ENCODE measurements at regions not wholly inside any gene's neighbourhood (a gene's known extent, or its start where the extent isn't known, plus 50 kb on each side); places are given as distances from the start of the nearest gene placed in this dataset.

DNA sequence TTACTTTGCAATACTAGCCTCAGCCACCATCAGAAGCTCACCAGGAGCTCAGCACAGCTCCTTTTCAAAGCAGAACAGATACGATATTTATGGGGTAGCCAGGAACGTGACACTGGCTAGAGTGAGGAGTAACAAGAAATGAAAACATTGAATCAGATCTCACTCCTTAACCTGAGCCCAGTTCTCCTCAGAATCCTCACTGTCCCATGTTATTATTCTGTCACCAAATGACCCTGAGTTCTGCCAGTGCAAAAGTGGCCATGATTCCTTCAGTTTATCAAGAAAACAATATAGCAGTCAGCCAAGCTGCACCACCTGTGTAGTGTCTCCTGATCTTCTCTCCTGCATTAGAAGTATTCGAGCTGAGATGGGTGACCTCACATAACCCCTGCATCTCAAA is 956.7 kb downstream of the TUSC7 start:
- no peak for TF ChIP-seq POLR2A (IDR thresholded peaks at IDR 0.05)
- TF ChIP-seq, protein P1, sequence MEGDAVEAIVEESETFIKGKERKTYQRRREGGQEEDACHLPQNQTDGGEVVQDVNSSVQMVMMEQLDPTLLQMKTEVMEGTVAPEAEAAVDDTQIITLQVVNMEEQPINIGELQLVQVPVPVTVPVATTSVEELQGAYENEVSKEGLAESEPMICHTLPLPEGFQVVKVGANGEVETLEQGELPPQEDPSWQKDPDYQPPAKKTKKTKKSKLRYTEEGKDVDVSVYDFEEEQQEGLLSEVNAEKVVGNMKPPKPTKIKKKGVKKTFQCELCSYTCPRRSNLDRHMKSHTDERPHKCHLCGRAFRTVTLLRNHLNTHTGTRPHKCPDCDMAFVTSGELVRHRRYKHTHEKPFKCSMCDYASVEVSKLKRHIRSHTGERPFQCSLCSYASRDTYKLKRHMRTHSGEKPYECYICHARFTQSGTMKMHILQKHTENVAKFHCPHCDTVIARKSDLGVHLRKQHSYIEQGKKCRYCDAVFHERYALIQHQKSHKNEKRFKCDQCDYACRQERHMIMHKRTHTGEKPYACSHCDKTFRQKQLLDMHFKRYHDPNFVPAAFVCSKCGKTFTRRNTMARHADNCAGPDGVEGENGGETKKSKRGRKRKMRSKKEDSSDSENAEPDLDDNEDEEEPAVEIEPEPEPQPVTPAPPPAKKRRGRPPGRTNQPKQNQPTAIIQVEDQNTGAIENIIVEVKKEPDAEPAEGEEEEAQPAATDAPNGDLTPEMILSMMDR (IDR thresholded peaks at IDR 0.05 in 8 of 11, conservative IDR thresholded peaks at IDR 0.05 in 3 of 11), result no peak
- no peak for TF ChIP-seq POLR2AphosphoS5 (IDR thresholded peaks at IDR 0.05)
- H3K27ac ChIP-seq, result no peak overlapping the region
- WGBS, 5 donors, result 26 to 36% (median 32%) methylated on average over 3 of the region's 3 CpGs

DNA sequence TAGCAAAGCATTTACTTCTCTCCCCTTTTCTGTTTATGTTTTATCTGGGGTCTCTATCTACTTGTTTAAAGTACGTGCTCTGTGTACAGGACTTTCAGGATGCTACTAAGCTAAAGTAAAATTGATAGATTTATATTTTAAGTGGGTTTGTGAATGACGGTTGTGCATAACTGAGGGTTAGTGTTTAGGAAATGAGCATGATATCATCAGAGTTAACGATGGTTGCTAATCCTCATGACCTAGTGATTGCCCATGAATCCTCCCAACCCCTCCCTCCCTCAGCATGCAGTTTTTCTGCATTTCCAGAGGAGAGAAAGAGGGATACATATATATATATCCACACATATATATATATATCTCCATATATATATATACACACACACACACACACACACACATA is 957.2 kb downstream of the TUSC7 start:
- H3K9me3 ChIP-seq, result no peaks in the 10 kb centered on the region
- no peak overlapping the region for H3K27ac ChIP-seq
- H3K4me3 ChIP-seq, result no peak overlapping the region
- H3K36me3 ChIP-seq, result no peaks in the 10 kb centered on the region
- H3K4me1 ChIP-seq, result no peaks in the 10 kb centered on the region
- TF ChIP-seq POLR2A (IDR thresholded peaks at IDR 0.05) (no peak), POLR2AphosphoS5 (IDR thresholded peaks at IDR 0.05) (no peak)
- TF ChIP-seq, protein P1 (IDR thresholded peaks at IDR 0.05 in 8 of 11, conservative IDR thresholded peaks at IDR 0.05 in 3 of 11), result no peak
- no peaks in the 10 kb centered on the region for H3K27me3 ChIP-seq (replicated peaks in 1 of 7)
- intact Hi-C loops (cut with DNase I; ENCODE audit: low total_unique reads), result no loop called here
- DNase-seq, result no peak
- WGBS, 5 donors, result 45 to 54% (median 48%) methylated on average over 3 of the region's 3 CpGs

More for the DNA sequence above, 956.7 kb downstream of the TUSC7 start:
- H3K9me3 ChIP-seq, result no peaks in the 10 kb centered on the region
- H3K27me3 ChIP-seq (replicated peaks in 1 of 7), result no peaks in the 10 kb centered on the region
- intact Hi-C loops (cut with DNase I; ENCODE audit: low total_unique reads), result no loop called here
- no peak overlapping the region for H3K4me3 ChIP-seq
- H3K36me3 ChIP-seq, result no peaks in the 10 kb centered on the region
- no peak for DNase-seq
- no peaks in the 10 kb centered on the region for H3K4me1 ChIP-seq

DNA sequence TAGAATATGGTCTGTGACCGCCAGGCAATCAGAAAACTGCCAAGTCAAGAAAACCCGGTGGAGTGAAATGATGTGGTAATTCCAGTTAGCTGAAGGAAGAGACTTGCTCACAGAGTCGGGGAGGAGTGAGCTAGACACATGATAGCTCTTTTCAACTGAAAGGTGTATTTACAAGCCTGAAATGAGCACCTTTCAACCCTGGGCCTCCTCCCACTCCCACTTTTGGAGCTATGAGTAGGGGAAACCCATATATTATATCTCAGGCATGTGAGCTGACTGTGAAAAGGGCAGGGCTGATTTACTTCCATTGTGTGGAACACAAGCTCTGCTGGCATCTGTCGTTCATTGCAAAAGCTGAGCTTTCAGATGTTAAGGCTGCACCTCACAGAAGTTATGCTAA is 960.2 kb downstream of the TUSC7 start:
- H3K4me1 ChIP-seq, result no peaks in the 10 kb centered on the region
- H3K27me3 ChIP-seq (replicated peaks in 1 of 7), result no peaks in the 10 kb centered on the region
- no peaks in the 10 kb centered on the region for H3K9me3 ChIP-seq
- no peak overlapping the region for H3K4me3 ChIP-seq
- 75 to 82% (median 76%) methylated on average over 4 of the region's 4 CpGs for WGBS, 5 donors
- no peaks in the 10 kb centered on the region for H3K36me3 ChIP-seq
- H3K27ac ChIP-seq, result no peak overlapping the region
- DNase-seq, result no peak
- no peak for TF ChIP-seq POLR2AphosphoS5 (IDR thresholded peaks at IDR 0.05)
- no peak for TF ChIP-seq POLR2A (IDR thresholded peaks at IDR 0.05)
- TF ChIP-seq, protein P1 (IDR thresholded peaks at IDR 0.05 in 8 of 11, conservative IDR thresholded peaks at IDR 0.05 in 3 of 11), result no peak
- intact Hi-C loops (cut with DNase I; ENCODE audit: low total_unique reads), result no loop called here

DNA sequence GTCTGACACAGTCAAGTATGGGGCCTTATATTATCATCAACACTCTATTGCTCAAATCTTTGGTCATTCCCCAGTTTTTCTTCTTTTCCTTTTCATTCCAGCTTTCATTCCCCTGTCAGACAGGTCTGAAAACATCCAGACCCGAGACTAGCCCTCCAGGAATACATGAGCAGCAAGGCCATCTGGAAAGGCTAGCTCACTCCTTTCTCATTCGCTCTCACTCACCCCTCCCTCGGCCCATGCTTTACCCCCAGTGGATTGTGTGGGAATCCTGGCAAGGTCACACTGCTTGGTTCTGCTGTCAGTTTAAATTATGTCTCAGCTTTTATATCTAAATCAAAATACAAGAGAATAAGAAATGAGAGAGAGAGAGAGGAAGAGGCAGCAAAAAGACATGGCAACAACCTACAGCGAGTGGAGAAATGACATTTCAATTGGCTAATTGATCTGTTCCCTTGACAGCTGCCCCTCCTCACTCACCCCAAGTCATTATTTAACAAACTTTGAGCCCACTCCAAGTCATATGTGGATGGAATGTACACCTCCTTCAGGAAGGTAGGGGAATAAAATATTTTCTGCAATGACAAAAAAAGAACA is 962.2 kb downstream of the TUSC7 start:
- no peaks in the 10 kb centered on the region for H3K27me3 ChIP-seq (replicated peaks in 1 of 7)
- no peaks in the 10 kb centered on the region for H3K36me3 ChIP-seq
- H3K4me3 ChIP-seq, result no peak overlapping the region
- no peak overlapping the region for H3K27ac ChIP-seq
- H3K9me3 ChIP-seq, result no peaks in the 10 kb centered on the region
- TF ChIP-seq POLR2AphosphoS5 (IDR thresholded peaks at IDR 0.05) (no peak), POLR2A (IDR thresholded peaks at IDR 0.05) (no peak)
- TF ChIP-seq, protein P1 (IDR thresholded peaks at IDR 0.05 in 8 of 11, conservative IDR thresholded peaks at IDR 0.05 in 3 of 11), result no peak
- 73 to 82% (median 76%) methylated on average over 4 of the region's 4 CpGs for WGBS, 5 donors
- no peaks in the 10 kb centered on the region for H3K4me1 ChIP-seq
- intact Hi-C loops (cut with DNase I; ENCODE audit: low total_unique reads), result no loop called here
- no peak for DNase-seq

Data from spleen (tissue), 11 donors.